Retinal pigment epithelial cell (primary cell): ENCODE measurements at regions not wholly inside any gene's neighbourhood (a gene's known extent, or its start where the extent isn't known, plus 50 kb on each side); places are given as distances from the start of the nearest gene placed in this dataset.

ENCODE experiments used
- DNase-seq: peaks from one replicate; pipeline ENCODE4 v3.0.0-alpha.2; 2010; ENCODE audit warnings: low read depth
- H3K4me3 ChIP-seq: 2 replicates; pipeline ENCODE4 v1.5.1; 2011; ENCODE audit warnings: mild to moderate bottlenecking, low read length, control low read depth, moderate library complexity
- CTCF ChIP-seq: conservative IDR thresholded peaks from 2 replicates; pipeline ENCODE4 v1.5.1; 2011; ENCODE audit warnings: low read depth, low read length, control low read depth, inconsistent platforms

GRCh38 chr11:70918242-70918641, 334.1 kb downstream of the SHANK2 start:
- TF ChIP-seq CTCF: no peak
- no peak for DNase-seq
- H3K4me3 ChIP-seq: no peak overlapping the region

DNA sequence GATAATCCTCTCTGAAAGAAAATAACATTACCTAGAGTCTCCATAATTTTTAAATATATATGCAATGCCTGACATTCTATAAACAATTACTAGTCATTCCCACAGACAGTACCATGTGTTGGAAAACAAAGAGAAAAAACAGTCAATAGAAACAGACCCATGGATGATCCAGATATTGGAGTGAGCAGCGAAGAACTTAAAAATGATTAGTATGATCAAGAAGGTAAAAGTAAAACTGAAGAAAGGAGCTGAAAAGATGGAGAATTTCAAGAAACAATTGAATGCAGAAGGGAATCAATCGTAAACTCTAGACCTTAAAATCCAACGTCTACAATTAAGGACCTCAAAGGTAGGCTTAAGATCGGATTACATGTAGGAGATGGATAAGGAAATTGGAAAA, 330.6 kb downstream of the SHANK2 start:
- H3K4me3 ChIP-seq: no peak overlapping the region
- no peak for DNase-seq
- no peak for TF ChIP-seq CTCF

DNA sequence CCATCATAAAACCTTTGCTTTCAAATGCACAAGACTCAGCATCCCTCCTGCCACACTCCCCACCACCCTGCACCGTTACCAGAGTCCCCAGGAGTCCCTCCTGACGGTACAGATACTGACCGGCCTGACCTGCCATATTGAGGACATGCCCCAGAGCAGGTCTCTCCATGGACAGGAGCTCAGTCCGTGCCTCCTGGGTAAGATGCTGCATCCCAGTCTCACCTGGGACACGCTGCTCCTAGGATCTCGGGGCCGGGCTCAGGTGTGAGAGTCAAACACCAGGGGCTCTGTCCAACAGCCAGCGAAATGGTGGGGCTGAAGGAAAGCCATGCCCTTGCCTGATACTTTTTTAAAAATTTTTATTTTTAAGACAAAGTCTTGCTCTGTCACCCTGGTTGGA, 328.3 kb downstream of the SHANK2 start:
- H3K4me3 ChIP-seq: no peak overlapping the region
- DNase-seq: no peak
- no peak for TF ChIP-seq CTCF

- DNase-seq: no peak
- no peak overlapping the region for H3K4me3 ChIP-seq
- no peak for TF ChIP-seq CTCF
Observed at GRCh38 chr11:70925238-70925637, 327.1 kb downstream of the SHANK2 start.

DNA sequence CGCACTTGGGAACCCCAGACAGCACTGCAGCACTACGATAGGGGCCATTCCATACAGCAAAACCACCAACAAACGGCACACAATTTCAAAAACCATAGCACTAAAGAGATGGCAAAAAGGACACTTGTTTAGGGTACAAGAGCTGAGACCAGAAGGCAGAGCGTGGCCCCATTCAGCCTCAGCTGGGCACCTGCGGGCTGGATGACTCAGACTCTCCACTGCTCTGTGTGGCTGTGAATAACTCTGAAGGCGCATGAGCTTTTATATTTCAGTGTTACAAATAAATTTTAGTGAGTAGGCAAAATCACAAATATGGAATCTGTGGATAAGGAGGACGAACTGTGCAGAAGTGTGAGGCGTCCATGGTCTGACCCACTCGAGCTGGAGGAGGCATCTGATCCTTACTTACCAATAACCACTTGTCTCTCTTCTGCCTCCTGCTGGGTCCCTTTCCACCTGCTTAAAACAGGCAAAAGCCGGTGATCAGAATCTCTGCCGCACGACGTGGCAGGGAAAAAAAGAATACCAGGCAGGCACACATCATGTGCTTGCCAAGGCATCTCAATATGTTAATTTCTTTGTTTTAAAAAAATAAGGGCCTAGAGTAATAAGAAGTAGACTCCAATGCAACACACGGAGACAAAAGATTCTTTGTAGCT, 325.7 kb downstream of the SHANK2 start:
- no peak for DNase-seq
- TF ChIP-seq CTCF: no peak

DNA sequence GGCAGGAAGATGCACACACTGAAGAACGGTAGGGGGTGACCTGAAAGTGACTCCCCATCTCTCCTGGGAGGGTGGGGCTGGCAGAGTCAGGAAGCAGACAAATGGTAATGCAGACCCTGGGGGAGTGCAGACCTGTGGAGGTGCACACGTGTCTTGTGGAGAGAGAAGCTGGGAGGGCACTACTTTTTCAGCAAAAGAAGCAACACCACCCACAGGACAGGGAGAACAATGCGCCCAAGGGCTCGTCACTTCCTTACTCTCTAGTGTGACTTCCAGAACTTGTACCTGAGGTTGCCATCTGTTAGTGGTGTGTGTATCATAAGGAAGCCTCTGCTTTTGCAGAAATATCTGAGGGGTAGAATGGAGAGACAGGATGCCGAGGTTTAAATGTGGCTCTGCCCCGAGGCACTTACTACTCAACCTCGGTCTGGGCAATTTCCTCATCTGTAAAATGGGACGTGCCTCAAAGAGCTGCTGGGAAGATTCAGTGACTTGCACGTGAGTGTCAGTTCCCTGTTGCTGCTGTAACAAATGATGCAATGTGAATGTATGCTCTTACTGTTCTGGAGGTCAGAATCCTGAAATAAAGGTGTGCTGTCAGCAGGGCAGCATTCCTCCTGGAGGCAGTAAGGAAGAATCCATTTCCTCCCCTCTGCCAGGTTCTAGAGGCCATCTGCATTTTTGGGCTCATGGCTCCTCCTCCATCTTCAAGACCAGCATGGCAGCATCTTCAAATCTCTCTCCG, 323.4 kb downstream of the SHANK2 start:
- no peak for TF ChIP-seq CTCF
- no peak for DNase-seq

More for the DNA sequence above, 325.7 kb downstream of the SHANK2 start:
- no peak overlapping the region for H3K4me3 ChIP-seq

GRCh38 chr11:70930215-70930614, 322.2 kb downstream of the SHANK2 start:
- DNase-seq: no peak
- H3K4me3 ChIP-seq: no peak overlapping the region
- no peak for TF ChIP-seq CTCF

More for the DNA sequence above, 323.4 kb downstream of the SHANK2 start:
- no peak overlapping the region for H3K4me3 ChIP-seq
